ENCODE measurements at regions not wholly inside any gene's neighbourhood (a gene's known extent, or its start where the extent isn't known, plus 50 kb on each side); places are given as distances from the start of the nearest gene placed in this dataset.
"Not testable (repeated sequence)": the region's sequence is repeated elsewhere in the genome, so short reads cannot be mapped to it uniquely, and the experiment has no call there.

DNA sequence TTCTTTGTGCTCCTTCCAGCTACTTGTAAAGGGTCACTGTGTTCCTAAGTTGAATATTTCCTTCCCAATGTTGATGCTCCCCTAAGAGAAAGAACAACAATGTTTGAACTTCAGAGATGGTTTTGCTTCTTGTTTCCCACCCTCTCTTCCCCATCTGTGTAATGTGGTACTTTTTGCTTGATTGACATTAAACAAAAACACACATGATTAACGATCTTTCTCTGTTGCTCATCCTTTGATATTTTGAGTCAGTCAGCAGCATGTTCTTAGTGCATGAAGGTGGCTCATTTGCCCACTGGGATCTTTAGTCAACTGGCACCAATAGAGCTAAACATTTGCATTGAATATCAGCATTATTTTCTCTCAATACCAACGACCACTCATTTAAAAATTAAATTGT, 313.0 kb upstream of the RIOK2 start:
- TF ChIP-seq, protein P1, sequence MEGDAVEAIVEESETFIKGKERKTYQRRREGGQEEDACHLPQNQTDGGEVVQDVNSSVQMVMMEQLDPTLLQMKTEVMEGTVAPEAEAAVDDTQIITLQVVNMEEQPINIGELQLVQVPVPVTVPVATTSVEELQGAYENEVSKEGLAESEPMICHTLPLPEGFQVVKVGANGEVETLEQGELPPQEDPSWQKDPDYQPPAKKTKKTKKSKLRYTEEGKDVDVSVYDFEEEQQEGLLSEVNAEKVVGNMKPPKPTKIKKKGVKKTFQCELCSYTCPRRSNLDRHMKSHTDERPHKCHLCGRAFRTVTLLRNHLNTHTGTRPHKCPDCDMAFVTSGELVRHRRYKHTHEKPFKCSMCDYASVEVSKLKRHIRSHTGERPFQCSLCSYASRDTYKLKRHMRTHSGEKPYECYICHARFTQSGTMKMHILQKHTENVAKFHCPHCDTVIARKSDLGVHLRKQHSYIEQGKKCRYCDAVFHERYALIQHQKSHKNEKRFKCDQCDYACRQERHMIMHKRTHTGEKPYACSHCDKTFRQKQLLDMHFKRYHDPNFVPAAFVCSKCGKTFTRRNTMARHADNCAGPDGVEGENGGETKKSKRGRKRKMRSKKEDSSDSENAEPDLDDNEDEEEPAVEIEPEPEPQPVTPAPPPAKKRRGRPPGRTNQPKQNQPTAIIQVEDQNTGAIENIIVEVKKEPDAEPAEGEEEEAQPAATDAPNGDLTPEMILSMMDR (IDR thresholded peaks at IDR 0.05; ENCODE audit: extremely low read depth, insufficient read depth, missing control alignments) = no peak
- in situ Hi-C loops (cut with MboI; ENCODE audit: low pct_unique_long_range_greater_than_20kb, low sequenced_read_pairs, unreplicated experiment) = no loop called here
- no peak for DNase-seq (ENCODE audit: low spot score)

DNA sequence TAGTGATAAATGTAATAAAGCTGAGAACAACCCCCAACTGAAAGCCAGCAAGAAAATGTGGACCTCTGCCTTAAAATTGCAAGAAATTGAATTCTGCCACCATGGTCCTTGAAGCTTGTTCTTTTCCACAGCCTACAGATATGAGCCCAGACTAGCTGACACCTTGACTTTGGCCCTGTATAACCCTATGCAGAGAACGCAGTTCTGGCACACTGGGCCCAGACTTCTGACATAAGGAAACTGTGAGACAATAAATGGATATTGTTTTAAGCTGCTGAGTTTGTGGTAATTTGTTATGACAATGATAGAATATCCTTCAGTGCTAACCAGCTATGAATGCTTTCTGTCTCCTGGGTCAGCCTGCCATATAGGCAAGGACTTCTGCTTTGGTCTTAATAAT, 315.6 kb upstream of the RIOK2 start:
- DNase-seq (ENCODE audit: low spot score) = no peak
- TF ChIP-seq, protein P1 (IDR thresholded peaks at IDR 0.05; ENCODE audit: extremely low read depth, insufficient read depth, missing control alignments) = no peak
- in situ Hi-C loops (cut with MboI; ENCODE audit: low pct_unique_long_range_greater_than_20kb, low sequenced_read_pairs, unreplicated experiment) = no loop called here

DNA sequence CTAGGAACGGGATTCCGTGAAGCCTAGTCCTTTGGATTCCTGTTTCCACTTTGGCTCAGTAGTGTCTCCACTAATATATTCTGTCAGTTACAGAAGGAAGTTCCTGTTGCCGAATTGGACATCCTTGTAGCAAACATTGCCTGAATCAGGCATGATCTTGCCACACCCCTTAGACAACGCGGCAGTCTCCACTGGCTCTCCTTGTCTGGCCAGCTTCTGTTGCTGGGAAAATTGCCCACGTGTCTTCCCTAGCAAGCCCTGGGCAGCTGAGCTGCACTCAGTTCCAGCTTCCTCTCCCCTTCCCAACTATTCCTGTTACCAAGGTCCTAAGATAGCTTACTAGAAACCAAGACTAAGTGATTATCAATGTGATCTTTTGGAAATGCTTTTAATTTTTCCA, 316.6 kb upstream of the RIOK2 start:
- no peak for DNase-seq (ENCODE audit: low spot score)
- in situ Hi-C loops (cut with MboI; ENCODE audit: low pct_unique_long_range_greater_than_20kb, low sequenced_read_pairs, unreplicated experiment) = no loop called here

DNA sequence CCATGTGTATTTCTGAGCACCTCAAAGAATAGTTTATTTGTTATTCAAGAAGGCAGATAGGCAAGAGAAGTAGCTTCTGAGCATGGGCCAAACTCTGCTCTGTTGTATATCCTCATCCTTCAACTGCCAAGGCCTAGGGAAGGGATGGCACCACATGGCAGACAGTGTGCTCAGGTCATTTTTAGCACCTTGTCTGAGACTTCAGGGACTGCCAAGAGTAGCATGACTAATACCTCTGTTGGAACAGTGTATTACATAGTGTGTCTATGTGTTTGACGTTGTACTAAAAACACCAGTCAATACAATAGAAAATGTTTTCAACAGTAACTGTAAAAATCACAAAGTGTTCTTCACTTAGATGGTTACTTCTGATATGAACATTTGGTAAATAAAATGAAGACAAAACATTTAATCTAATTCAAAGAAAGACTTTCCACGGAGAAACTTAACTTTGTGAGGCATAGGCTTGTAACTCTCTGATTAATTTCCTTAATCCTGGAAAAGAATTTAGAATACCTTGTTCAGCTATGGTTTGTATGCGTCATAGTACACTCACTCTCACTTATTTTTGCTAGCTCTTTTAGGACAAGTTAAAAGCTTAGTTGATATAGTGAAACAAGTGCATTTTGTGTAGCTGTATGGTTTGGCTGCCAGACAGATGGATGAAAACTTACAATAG, 318.4 kb upstream of the RIOK2 start:
- DNase-seq (ENCODE audit: low spot score) = no peak
- TF ChIP-seq, protein P1 (IDR thresholded peaks at IDR 0.05; ENCODE audit: extremely low read depth, insufficient read depth, missing control alignments) = no peak
- in situ Hi-C loops (cut with MboI; ENCODE audit: low pct_unique_long_range_greater_than_20kb, low sequenced_read_pairs, unreplicated experiment) = no loop called here

More for the DNA sequence above, 316.6 kb upstream of the RIOK2 start:
- TF ChIP-seq, protein P1 (IDR thresholded peaks at IDR 0.05; ENCODE audit: extremely low read depth, insufficient read depth, missing control alignments) = no peak

DNA sequence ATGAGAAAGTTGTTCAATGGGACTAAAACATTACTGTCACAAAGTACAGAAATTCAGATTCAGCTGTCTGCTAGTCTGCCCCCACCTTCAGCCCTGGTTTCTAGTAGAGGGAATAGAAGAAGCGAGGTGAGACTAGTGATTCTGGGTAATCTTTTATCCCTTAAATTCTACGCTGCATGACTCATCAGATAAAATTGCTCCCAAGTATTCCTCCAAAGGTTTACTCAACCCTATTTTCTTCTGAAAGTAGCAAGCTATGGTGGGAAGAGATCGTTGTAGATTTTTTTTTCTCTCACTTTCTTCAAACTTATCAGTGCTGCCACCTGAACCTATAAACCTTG, 318.9 kb upstream of the RIOK2 start:
- TF ChIP-seq, protein P1 (IDR thresholded peaks at IDR 0.05; ENCODE audit: extremely low read depth, insufficient read depth, missing control alignments) = no peak
- in situ Hi-C loops (cut with MboI; ENCODE audit: low pct_unique_long_range_greater_than_20kb, low sequenced_read_pairs, unreplicated experiment) = no loop called here
- DNase-seq (ENCODE audit: low spot score) = no peak

DNA sequence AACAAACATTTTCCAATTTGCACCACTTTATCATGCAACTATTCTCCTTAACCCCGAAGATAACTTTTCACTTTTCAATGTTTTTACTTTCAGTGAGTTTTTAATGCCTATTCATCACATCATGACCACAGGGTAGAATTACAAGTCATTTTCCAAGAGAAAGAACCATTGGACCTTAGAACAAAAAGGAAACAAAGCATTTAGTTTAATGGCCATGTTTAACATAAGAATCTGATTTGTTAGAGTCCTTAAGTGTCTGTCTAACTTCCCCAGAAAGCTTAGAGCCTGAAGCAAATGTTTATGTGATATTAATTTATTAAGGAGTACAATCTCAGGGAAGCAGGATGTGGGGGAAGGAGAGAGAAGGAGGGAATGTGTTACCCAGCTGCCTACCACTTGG, 325.8 kb upstream of the RIOK2 start:
- TF ChIP-seq, protein P1 (IDR thresholded peaks at IDR 0.05; ENCODE audit: extremely low read depth, insufficient read depth, missing control alignments) = no peak
- in situ Hi-C loops (cut with MboI; ENCODE audit: low pct_unique_long_range_greater_than_20kb, low sequenced_read_pairs, unreplicated experiment) = no loop called here
- DNase-seq (ENCODE audit: low spot score) = no peak

DNA sequence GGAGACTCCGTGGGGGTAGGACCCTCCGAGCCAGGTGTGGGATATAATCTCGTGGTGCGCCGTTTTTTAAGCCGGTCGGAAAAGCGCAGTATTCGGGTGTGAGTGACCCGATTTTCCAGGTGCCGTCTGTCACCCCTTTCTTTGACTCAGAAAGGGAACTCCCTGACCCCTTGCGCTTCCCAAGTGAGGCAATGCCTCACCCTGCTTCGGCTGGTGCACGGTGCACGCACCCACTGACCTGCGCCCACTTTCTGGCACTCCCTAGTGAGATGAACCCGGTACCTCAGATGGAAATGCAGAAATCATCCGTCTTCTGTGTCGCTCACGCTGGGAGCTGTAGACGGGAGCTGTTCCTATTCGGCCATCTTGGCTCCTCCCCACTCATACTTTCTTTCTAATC, 336.5 kb upstream of the RIOK2 start:
- in situ Hi-C loops (cut with MboI; ENCODE audit: low pct_unique_long_range_greater_than_20kb, low sequenced_read_pairs, unreplicated experiment); DNase-seq (ENCODE audit: low spot score): not testable (repeated sequence)

DNA sequence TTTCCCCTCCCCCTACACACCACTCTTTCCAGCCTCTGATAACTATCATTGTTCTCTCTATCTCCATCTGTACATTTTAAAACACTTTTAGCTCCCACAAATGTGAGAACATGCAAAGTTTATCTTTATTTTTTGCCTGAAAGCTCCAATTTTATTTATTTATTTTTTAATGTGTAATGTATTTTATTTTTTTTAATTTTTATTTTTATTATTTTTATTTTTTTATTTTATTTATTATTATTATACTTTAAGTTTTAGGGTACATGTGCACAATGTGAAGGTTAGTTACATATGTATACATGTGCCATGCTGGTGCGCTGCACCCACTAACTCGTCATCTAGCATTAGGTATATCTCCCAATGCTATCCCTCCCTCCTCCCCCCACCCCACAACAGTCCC, 340.3 kb upstream of the RIOK2 start:
- in situ Hi-C loops (cut with MboI; ENCODE audit: low pct_unique_long_range_greater_than_20kb, low sequenced_read_pairs, unreplicated experiment); DNase-seq (ENCODE audit: low spot score): not testable (repeated sequence)

Data from GM13977 (cell line).